ENCODE measurements at regions not wholly inside any gene's neighbourhood (a gene's known extent, or its start where the extent isn't known, plus 50 kb on each side); places are given as distances from the start of the nearest gene placed in this dataset.

DNA sequence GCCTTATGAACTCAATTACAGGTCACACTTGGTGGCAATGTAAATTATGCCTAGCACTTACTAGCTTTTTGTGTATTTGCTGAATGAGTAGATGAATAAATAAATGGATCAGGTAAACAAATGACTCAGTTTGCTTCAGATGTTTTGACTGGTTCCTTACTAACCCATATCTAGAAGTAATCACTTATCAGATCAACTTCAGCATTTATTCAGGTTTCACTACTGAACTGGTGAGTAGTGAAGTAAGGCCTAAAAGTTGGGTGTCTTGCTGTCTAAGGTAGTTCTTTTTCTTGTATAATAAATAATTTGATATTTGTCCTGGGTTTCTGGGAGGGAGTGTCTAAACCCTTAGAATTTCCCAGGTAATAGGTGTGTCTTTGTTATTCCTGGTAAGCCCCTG is 205.0 kb downstream of the UXS1 start:
- TF ChIP-seq IRF1 (CRISPR knock-in tag; IDR thresholded peaks at IDR 0.05; ENCODE audit: borderline replicate concordance) (no peak), ZNF217 (CRISPR knock-in tag; IDR thresholded peaks at IDR 0.05) (no peak), CTCF (IDR thresholded peaks at IDR 0.05 in 2 of 3, conservative IDR thresholded peaks at IDR 0.05 in 1 of 3; ENCODE audit: insufficient read depth in 2 of 3, low read depth in 1 of 3, low read length in 3 of 3) (no peak), SIN3A (IDR thresholded peaks at IDR 0.05; ENCODE audit: borderline replicate concordance in 2 of 2, control insufficient read depth in 1 of 2, low read depth in 2 of 2, low read length in 2 of 2) (no peak)
- TF ChIP-seq, protein P1, sequence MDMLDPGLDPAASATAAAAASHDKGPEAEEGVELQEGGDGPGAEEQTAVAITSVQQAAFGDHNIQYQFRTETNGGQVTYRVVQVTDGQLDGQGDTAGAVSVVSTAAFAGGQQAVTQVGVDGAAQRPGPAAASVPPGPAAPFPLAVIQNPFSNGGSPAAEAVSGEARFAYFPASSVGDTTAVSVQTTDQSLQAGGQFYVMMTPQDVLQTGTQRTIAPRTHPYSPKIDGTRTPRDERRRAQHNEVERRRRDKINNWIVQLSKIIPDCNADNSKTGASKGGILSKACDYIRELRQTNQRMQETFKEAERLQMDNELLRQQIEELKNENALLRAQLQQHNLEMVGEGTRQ (CRISPR knock-in tag; IDR thresholded peaks at IDR 0.05) = no peak
